CD4-positive, alpha-beta T cell treated with Interferon alpha-2 for 1 hour (primary cell): ENCODE measurements at regions not wholly inside any gene's neighbourhood (a gene's known extent, or its start where the extent isn't known, plus 50 kb on each side); places are given as distances from the start of the nearest gene placed in this dataset.
"Not testable (repeated sequence)": the region's sequence is repeated elsewhere in the genome, so short reads cannot be mapped to it uniquely, and the experiment has no call there.

ENCODE experiments used
- DNase-seq, 2 donors: peaks; one replicate each; pipeline ENCODE4 v3.0.0-alpha.2; 2020 to 2022

GRCh38 chr9:22508354-22508753, 61.7 kb downstream of the DMRTA1 start:
- not testable (repeated sequence) for DNase-seq

GRCh38 chr9:22508790-22509189, 62.2 kb downstream of the DMRTA1 start:
- no peak for DNase-seq

DNA sequence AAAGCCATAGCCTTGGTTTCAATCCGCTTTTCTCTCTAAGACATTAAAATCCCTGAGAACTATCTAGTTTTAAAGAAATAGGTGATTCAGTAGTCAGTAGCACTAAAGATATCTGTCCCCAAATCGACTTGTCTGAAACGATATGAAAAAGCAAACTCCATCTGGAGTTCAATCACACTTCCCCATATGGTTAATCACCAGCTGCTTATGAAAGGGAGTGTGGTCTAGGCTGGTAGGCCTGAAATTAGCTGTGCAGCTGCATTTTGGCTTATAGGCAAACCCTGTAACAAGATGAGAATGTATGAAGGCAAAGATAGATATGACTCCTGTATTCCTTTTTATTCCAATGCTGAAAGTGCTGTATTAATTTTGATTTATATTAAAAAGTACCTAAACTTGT, 65.9 kb downstream of the DMRTA1 start:
- no peak for DNase-seq

GRCh38 chr9:22514871-22515270, 68.2 kb downstream of the DMRTA1 start:
- DNase-seq = no peak

GRCh38 chr9:22522206-22522740, 75.6 kb downstream of the DMRTA1 start:
- no peak for DNase-seq

DNA sequence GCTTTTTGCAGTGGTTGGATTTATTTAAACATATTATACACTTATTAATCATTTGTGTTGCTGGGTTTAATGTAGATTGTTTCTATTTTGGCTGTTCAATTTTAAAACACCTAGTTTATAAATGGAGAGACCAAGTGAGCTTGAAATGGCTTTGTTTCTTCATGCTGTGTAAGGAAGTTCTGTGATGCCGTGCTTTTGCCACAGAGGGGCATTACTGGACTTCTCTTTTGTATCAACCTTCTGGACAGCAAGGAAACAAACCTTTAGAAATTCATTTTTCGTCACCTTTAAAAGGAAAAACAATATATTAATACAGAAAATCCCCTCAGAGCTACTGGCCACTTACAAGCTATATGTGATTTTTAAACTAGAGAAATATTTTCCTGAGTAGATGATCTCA, 81.9 kb downstream of the DMRTA1 start:
- DNase-seq = no peak

- no peak for DNase-seq
These were observed 83.0 kb downstream of the DMRTA1 start for GRCh38 chr9:22529426-22530199.

DNA sequence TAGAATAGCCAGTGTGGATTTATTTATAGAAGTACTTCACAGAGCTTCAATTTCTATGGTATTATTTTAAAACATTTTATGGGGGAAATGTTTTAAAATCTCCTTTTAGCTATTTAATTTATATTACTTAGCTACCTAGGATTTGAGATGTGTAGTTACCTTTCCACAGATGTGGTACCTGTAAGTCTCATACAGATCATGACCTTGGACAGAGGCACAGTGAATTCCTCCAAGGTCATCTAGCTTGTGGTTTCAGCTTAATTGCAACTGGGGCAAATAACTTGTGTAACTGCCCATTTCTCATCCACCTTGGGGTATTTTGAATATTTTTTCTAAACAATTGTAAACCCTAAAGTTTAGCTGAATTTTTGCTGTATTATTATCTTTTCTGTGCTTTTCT, 89.2 kb downstream of the DMRTA1 start:
- DNase-seq = no peak

DNA sequence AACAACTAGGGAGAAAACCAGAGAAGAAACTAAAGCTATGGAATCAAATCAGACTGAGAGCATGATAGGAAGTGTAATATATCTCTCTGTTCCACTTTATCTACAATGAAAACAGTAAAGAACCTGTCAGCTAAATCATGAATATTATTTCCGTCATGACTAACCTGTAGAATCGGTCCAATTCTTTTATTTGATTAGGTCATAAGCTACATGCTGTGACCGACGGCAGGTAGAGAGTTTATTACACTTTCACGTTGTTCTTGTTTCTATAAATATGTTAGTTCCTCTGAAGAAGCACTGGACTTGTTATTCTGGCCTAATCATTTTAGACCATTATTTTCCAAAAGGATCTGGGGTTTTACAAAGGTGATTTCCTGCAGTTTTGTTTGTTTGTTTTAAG, 91.1 kb downstream of the DMRTA1 start:
- DNase-seq = no peak

GRCh38 chr9:22548625-22549024, 102.0 kb downstream of the DMRTA1 start:
- DNase-seq = no peak

DNA sequence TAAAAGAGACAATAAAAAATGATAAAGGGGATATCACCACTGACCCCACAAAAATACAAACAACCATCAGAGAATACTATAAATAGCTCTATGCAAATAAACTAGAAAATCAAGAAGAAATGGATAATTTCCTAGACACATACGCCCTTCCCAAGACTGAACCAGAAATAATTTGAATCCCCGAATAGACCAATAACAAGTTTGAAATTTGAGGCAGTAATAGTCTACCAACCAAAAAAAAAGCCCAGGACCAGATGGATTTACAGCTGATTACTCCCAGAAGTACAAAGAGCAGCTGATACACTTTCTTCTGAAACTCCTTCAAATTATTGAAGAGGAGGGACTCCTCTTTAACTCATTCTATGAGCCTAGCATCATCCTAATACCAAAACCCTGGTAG, 128.1 kb downstream of the DMRTA1 start:
- no peak for DNase-seq

DNA sequence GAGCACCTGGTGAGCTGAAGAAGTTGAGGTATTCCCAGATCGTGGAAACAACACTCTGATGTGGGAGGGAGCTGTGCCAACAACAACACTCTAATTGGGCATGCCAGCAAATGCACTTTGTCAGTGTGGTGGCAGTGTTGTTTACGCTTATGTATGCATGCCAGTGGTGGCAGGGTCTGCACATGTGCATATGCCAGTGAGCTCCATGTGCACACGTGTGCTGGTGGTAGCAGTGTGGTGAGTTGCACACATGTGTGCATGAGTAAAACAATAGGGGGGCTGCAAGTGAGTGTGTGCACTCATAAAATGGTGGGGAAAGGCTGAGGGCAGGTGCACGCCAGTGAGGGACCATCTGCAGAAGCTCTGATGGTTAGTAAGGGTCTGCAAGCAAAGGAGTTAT, 134.2 kb downstream of the DMRTA1 start:
- DNase-seq = no peak

GRCh38 chr9:22582221-22582620, 135.6 kb downstream of the DMRTA1 start:
- no peak for DNase-seq

GRCh38 chr9:22588918-22589317, 142.3 kb downstream of the DMRTA1 start:
- DNase-seq = no peak

DNA sequence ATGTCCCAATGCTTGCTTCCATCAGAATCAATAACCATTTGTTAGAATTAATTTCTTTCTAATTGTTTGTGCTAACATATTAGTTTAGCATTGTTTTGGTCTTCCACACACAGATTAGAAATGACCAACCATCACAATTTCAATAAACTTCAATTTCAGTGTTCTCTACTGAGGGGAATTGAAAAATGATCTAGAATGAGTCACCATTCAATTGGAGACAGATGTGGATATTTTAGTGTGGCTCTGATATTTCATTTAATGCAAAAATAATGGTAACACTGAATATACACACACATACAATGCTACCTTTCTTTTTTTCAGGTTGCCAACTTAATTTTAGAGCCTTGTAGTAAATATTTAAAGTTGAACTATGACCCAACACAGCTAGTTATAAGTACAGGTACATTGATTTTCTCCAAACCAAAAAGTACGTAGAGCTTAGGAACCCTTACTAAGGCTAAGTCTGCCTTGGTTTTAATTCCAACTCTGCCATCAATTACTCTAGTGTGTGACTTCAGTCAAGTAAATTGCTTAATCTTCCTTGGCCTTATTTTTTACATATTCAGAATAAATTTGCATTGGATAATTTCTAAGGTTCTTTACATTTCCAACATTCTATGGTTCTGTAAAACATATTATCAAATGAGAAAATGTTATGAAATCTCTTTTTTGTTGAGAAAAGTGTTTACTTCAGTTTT, 143.9 kb downstream of the DMRTA1 start:
- DNase-seq = no peak

DNA sequence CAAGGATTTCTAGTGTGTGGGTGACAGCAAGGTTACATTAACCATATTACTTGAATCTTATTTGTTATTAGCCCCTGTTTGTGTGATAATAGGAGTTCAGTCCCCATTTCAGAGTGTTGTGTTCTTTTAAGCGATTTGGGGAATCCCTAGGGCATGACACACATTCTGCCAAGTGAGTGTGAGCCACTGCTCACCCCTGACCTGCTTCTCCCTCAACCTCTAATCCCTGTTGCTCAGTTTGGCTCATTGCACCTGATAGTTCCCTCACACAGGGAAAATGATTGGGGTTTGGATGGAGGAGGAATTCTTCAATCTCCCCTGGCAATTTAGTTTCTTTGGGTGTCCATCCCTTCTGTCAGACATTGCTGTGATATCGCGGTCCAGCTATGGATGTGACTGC, 149.2 kb downstream of the DMRTA1 start:
- DNase-seq = no peak

DNA sequence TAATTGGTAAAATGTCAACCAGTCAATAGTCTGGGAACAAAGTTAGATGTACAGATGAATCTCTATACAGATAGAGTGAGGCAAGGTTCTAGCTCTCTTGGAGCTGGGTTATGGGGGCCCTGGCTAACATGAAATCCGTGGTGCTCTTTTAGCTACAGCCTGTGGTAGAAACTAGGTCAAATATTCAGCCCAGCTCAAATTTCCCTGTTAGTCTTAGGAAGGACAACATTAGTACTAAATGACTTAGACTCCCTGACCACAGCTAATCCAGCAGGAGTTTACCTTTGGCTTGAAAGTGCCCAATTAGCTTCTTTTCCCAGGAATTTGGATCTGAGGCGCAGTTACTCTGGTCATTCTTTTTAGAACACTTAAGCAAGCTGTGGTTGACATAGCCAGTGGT, 170.5 kb downstream of the DMRTA1 start:
- no peak for DNase-seq

DNA sequence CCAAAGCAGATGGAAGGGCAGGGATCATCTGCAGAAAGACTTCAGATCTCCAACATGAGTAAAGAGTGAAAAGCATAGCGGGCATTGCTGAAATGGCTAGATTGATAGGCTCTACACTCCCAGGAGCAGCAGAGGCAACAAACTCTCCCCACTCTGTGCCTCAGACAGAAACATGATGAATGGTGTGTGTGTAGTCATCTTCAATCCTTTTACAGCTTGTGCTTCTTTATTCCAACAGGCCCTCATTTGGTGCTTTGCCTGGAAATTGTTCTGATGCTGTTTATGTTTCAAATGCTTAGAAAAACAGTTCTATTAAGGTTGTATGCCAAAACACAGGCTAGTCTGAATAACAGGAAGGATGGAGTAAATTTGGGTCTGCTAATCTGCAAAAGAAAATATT, 176.2 kb downstream of the DMRTA1 start:
- no peak for DNase-seq

DNA sequence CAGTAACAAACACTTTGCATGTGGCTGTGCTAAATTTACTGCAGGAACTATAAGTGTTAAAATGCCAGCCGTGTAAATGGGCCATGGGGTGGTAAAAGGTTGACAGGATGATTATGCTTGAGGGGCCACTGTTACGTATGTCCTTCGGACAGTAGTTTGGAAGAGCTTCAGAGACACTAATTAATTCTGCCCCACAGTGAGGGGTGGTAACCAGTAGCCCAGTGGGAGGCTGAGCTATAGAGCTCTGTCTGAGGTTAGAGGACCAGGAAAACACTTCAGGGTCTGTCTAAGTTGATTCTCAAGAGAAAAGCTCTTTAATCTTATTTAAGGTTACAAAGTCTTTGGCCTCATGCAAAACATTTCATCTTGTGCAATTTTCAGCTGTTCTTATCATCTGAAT, 176.6 kb downstream of the DMRTA1 start:
- no peak for DNase-seq

DNA sequence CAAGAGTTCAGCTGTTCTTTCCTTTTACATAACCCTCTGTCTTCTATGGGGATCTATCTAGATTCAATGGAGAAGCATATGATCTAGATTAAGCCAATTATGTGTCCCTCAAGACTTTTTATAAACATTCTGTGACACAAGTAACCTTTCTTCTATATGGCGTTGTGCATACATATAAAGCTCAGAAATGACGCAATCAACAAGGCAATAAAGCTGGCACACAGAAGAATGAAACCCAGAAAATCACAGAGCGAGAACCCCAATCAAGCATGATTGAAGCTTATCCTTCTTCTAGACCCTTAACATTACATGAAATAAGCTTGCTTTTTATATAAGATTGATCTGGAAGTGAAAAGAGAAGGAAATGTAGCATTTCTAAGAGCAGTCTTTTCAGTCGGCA, 178.9 kb downstream of the DMRTA1 start:
- DNase-seq = no peak

DNA sequence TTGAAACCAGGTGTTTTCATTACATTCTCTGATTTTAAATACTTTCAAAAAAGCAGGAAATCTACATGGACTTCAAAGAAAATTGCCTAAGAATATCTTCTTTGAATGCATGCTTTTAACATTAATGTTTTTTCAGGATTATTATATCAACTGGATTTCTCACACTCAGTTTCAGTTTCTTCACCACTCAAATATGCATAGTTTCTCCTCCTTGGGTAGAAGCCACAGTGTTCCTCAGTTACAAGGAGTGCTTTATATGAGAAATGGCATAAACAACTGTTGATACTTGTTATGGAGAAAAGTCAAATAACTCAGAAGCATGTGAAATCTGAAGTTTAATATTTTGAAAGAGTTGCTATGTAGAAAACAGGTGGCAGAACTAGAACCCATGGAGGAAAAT, 196.9 kb downstream of the DMRTA1 start:
- DNase-seq = no peak

DNA sequence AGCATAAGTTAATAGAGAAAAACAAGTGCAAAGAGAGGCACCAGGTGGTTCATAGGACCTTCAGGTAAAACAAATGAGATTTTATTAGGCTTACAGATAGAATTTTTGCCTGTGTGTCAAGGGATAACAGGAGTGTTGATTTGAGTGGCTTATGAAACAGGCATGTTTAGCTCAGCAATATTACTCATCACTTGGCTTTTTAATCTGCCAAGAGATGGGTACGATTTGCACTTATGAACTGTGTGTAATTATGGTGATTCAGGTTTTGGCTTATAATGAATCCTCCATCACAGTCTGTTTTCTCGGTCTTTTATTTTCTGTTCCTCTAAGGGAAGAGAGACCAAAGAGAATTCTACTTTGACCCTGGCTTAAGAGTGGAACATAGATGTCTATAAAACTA, 199.3 kb downstream of the DMRTA1 start:
- no peak for DNase-seq

DNA sequence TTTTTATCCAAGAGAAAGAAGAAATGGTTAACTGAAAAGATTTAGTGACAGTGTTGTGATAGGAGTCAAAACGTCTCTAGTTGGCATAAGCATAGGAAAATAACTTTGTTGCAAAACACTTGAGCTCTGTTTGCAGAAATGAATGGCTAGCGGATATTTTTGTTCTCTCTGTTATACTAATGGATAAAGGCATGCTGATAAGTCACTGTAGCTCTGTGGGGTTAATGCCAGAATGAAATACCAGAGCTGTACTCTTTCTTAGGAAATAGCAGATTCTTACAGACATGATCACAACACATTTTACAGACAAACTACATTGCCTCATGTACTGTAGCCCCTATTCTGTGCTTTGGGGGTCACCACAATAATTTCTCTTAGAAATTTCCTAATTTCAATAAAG, 202.8 kb downstream of the DMRTA1 start:
- DNase-seq = no peak

- no peak for DNase-seq
These were observed 203.5 kb downstream of the DMRTA1 start for GRCh38 chr9:22650145-22650544.

DNA sequence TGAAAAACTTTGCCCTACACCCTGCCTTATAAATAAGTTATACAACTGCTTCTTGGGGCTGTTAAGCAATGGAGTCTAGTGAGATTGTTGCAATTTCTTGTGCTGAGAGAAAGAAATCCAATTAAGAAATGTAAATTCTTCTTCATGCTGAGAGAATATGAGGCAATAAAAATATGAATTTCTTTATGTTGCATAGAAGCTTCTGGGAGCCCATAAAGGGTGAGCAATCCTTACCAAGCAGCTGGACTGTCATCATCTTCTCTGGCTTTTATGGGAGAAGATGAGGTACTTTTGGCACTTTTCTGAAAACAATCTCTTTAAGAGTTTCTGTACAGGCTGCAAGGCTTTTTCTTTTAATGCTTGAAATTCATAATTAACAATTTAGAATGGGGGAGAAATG, 204.3 kb downstream of the DMRTA1 start:
- no peak for DNase-seq
